Immature natural killer cell (primary cell): ENCODE measurements at regions not wholly inside any gene's neighbourhood (a gene's known extent, or its start where the extent isn't known, plus 50 kb on each side); places are given as distances from the start of the nearest gene placed in this dataset.
A peak's percentile ranks its signal among the peaks of the same experiment; 100 is the strongest.

Experiments used
- DNase-seq, 3 donors: peaks; one replicate each; pipeline ENCODE4 v3.0.0; 2022; ENCODE audit warnings: mixed read lengths in 1 of 3
- H3K27ac Mint-ChIP-seq, 6 donors: one replicate each; pipeline ENCODE4 v1.8.0; 2020; ENCODE audit warnings: mixed read lengths in 6 of 6, mild to moderate bottlenecking in 5 of 6, inconsistent platforms in 4 of 6, moderate library complexity in 3 of 6
- H3K27me3 Mint-ChIP-seq, 3 donors: one replicate each; pipeline ENCODE4 v1.8.0; 2020 to 2021; ENCODE audit warnings: low read depth in 3 of 3, mild to moderate bottlenecking in 3 of 3, mixed read lengths in 3 of 3, moderate library complexity in 3 of 3, inconsistent platforms in 1 of 3
- H3K36me3 Mint-ChIP-seq, 3 donors: one replicate each; pipeline ENCODE4 v1.8.0; 2020; ENCODE audit warnings: mixed read lengths in 3 of 3, inconsistent platforms in 2 of 3, mild to moderate bottlenecking in 2 of 3
- H3K4me1 Mint-ChIP-seq, 2 donors: one replicate each; pipeline ENCODE4 v1.8.0; 2020; ENCODE audit warnings: inconsistent platforms in 2 of 2, mild to moderate bottlenecking in 2 of 2, mixed read lengths in 2 of 2, moderate library complexity in 1 of 2
- H3K4me3 Mint-ChIP-seq, 5 donors: one replicate each; pipeline ENCODE4 v1.8.0; 2020; ENCODE audit warnings: mild to moderate bottlenecking in 5 of 5, mixed read lengths in 5 of 5, inconsistent platforms in 3 of 5, moderate library complexity in 3 of 5
- H3K9me3 Mint-ChIP-seq, 6 donors: one replicate each; pipeline ENCODE4 v1.8.0; 2020; ENCODE audit warnings: mild to moderate bottlenecking in 6 of 6, mixed read lengths in 6 of 6, inconsistent platforms in 4 of 6, moderate library complexity in 3 of 6

GRCh38 chrX:45799576-45799975 lies 598.9 kb upstream of the DIPK2B start:
- no peak for DNase-seq
- Mint-ChIP-seq H3K27me3 (peaks cover 0 to 8% (median 7%) of the 10 kb centered on the region in 3 donors), H3K27ac (no peak overlapping the region), H3K36me3 (no peaks in the 10 kb centered on the region), H3K4me3 (no peak overlapping the region), H3K4me1 (no peaks in the 10 kb centered on the region), H3K9me3 (no peaks in the 10 kb centered on the region)

GRCh38 chrX:45795546-45795945 lies 594.9 kb upstream of the DIPK2B start:
- DNase-seq: no peak
- Mint-ChIP-seq H3K9me3 (no peaks in the 10 kb centered on the region), H3K4me3 (no peak overlapping the region), H3K27me3 (peaks cover 0 to 12% (median 7%) of the 10 kb centered on the region in 3 donors), H3K4me1 (peaks cover 0 to 4% of the 10 kb centered on the region in 2 donors), H3K27ac (no peak overlapping the region), H3K36me3 (no peaks in the 10 kb centered on the region)

- Mint-ChIP-seq H3K27me3 (peaks cover 0 to 12% (median 7%) of the 10 kb centered on the region in 3 donors), H3K36me3 (no peaks in the 10 kb centered on the region), H3K27ac (no peak overlapping the region), H3K4me3 (no peak overlapping the region), H3K9me3 (no peaks in the 10 kb centered on the region), H3K4me1 (peaks cover 0 to 4% of the 10 kb centered on the region in 2 donors)
- DNase-seq: no peak
These were observed 594.3 kb upstream of the DIPK2B start for GRCh38 chrX:45794995-45795337.

GRCh38 chrX:45794323-45794994 lies 593.8 kb upstream of the DIPK2B start:
- Mint-ChIP-seq H3K36me3 (no peaks in the 10 kb centered on the region), H3K27ac (no peak overlapping the region), H3K4me1 (peaks cover 0 to 4% of the 10 kb centered on the region in 2 donors), H3K4me3 (no peak overlapping the region), H3K27me3 (peaks cover 0 to 12% (median 7%) of the 10 kb centered on the region in 3 donors), H3K9me3 (no peaks in the 10 kb centered on the region)
- DNase-seq: no peak

- H3K4me1 Mint-ChIP-seq: peaks cover 9 to 10% of the 10 kb centered on the region in 2 donors
- H3K36me3 Mint-ChIP-seq: no peaks in the 10 kb centered on the region
- peaks cover 0 to 12% (median 0%) of the 10 kb centered on the region in 3 donors for H3K27me3 Mint-ChIP-seq
- DNase-seq: no peak
- no peak overlapping the region for H3K27ac Mint-ChIP-seq
- peaks cover 0 to 1% (median 0%) of the 10 kb centered on the region in 6 donors for H3K9me3 Mint-ChIP-seq
- H3K4me3 Mint-ChIP-seq: no peak overlapping the region
These were observed 588.3 kb upstream of the DIPK2B start for GRCh38 chrX:45788941-45789348.

- no peaks in the 10 kb centered on the region for H3K36me3 Mint-ChIP-seq
- no peak overlapping the region for H3K4me3 Mint-ChIP-seq
- H3K27me3 Mint-ChIP-seq: peaks cover 0 to 12% (median 0%) of the 10 kb centered on the region in 3 donors
- H3K27ac Mint-ChIP-seq: no peak overlapping the region
- H3K4me1 Mint-ChIP-seq: peaks cover 8 to 9% of the 10 kb centered on the region in 2 donors
- DNase-seq: no peak
- H3K9me3 Mint-ChIP-seq: peaks cover 0 to 1% (median 0%) of the 10 kb centered on the region in 6 donors
These were observed 587.6 kb upstream of the DIPK2B start for GRCh38 chrX:45788315-45788714.

GRCh38 chrX:45784590-45784989 lies 583.9 kb upstream of the DIPK2B start:
- peaks cover 6 to 9% of the 10 kb centered on the region in 2 donors for H3K4me1 Mint-ChIP-seq
- H3K4me3 Mint-ChIP-seq: no peak overlapping the region
- no peak for DNase-seq
- H3K36me3 Mint-ChIP-seq: no peaks in the 10 kb centered on the region
- peaks cover 0 to 1% (median 0%) of the 10 kb centered on the region in 6 donors for H3K9me3 Mint-ChIP-seq
- H3K27me3 Mint-ChIP-seq: peaks cover 0 to 8% (median 3%) of the 10 kb centered on the region in 3 donors
- no peak overlapping the region for H3K27ac Mint-ChIP-seq

GRCh38 chrX:45783002-45783401 lies 582.3 kb upstream of the DIPK2B start:
- no peaks in the 10 kb centered on the region for H3K4me1 Mint-ChIP-seq
- peaks cover 0 to 5% (median 3%) of the 10 kb centered on the region in 3 donors for H3K27me3 Mint-ChIP-seq
- no peak overlapping the region for H3K4me3 Mint-ChIP-seq
- no peaks in the 10 kb centered on the region for H3K9me3 Mint-ChIP-seq
- DNase-seq: no peak
- no peak overlapping the region for H3K27ac Mint-ChIP-seq
- H3K36me3 Mint-ChIP-seq: no peaks in the 10 kb centered on the region

- no peaks in the 10 kb centered on the region for H3K4me1 Mint-ChIP-seq
- peak in 1 of 3 donors; percentile 28 for DNase-seq
- no peaks in the 10 kb centered on the region for H3K9me3 Mint-ChIP-seq
- peaks cover 0 to 3% (median 3%) of the 10 kb centered on the region in 3 donors for H3K27me3 Mint-ChIP-seq
- no peak overlapping the region for H3K27ac Mint-ChIP-seq
- no peak overlapping the region for H3K4me3 Mint-ChIP-seq
- H3K36me3 Mint-ChIP-seq: no peaks in the 10 kb centered on the region
These were observed 581.4 kb upstream of the DIPK2B start for GRCh38 chrX:45781901-45782553.

- Mint-ChIP-seq H3K4me1 (no peaks in the 10 kb centered on the region), H3K27ac (no peak overlapping the region), H3K9me3 (no peaks in the 10 kb centered on the region), H3K36me3 (no peaks in the 10 kb centered on the region), H3K4me3 (no peak overlapping the region), H3K27me3 (peaks cover 1 to 5% (median 3%) of the 10 kb centered on the region in 3 donors)
- DNase-seq: no peak
These were observed 577.9 kb upstream of the DIPK2B start for GRCh38 chrX:45778616-45779015.

- Mint-ChIP-seq H3K4me3 (no peak overlapping the region), H3K27ac (no peak overlapping the region), H3K36me3 (no peaks in the 10 kb centered on the region), H3K9me3 (no peaks in the 10 kb centered on the region), H3K27me3 (peaks cover 1 to 3% (median 2%) of the 10 kb centered on the region in 3 donors), H3K4me1 (peaks cover 4 to 8% of the 10 kb centered on the region in 2 donors)
- no peak for DNase-seq
These were observed 576.7 kb upstream of the DIPK2B start for GRCh38 chrX:45777366-45777765.

- peaks cover 20 to 27% of the 10 kb centered on the region in 2 donors for H3K4me1 Mint-ChIP-seq
- no peak overlapping the region for H3K4me3 Mint-ChIP-seq
- peaks cover 0 to 5% (median 1%) of the 10 kb centered on the region in 3 donors for H3K27me3 Mint-ChIP-seq
- H3K9me3 Mint-ChIP-seq: no peaks in the 10 kb centered on the region
- H3K27ac Mint-ChIP-seq: no peak overlapping the region
- no peaks in the 10 kb centered on the region for H3K36me3 Mint-ChIP-seq
- no peak for DNase-seq
These were observed 574.8 kb upstream of the DIPK2B start for GRCh38 chrX:45775468-45775867.

- Mint-ChIP-seq H3K36me3 (no peaks in the 10 kb centered on the region), H3K27me3 (peaks cover 0 to 8% (median 1%) of the 10 kb centered on the region in 3 donors), H3K27ac (no peak overlapping the region), H3K4me3 (no peak overlapping the region), H3K4me1 (peaks cover 23 to 32% of the 10 kb centered on the region in 2 donors), H3K9me3 (no peaks in the 10 kb centered on the region)
- no peak for DNase-seq
These were observed 574.3 kb upstream of the DIPK2B start for GRCh38 chrX:45774961-45775360.

- Mint-ChIP-seq H3K27me3 (peaks cover 0 to 8% (median 1%) of the 10 kb centered on the region in 3 donors), H3K27ac (peak overlapping the region in 2 of 6 donors; percentile 31 to 68), H3K36me3 (no peaks in the 10 kb centered on the region), H3K4me3 (no peak overlapping the region), H3K9me3 (no peaks in the 10 kb centered on the region), H3K4me1 (peaks cover 23 to 38% of the 10 kb centered on the region in 2 donors)
- DNase-seq: no peak
These were observed 572.9 kb upstream of the DIPK2B start for GRCh38 chrX:45773572-45773971.
